GM18868 (cell line): ENCODE measurements at regions not wholly inside any gene's neighbourhood (a gene's known extent, or its start where the extent isn't known, plus 50 kb on each side); places are given as distances from the start of the nearest gene placed in this dataset.

Experiments used
- ATAC-seq: cut with Tn5 transposase; IDR thresholded peaks from one replicate; pipeline ENCODE4 v1.9.1; 2021; ENCODE audit warnings: mild to moderate bottlenecking, moderate library complexity; ENCODE audit not compliant: unreplicated experiment

DNA sequence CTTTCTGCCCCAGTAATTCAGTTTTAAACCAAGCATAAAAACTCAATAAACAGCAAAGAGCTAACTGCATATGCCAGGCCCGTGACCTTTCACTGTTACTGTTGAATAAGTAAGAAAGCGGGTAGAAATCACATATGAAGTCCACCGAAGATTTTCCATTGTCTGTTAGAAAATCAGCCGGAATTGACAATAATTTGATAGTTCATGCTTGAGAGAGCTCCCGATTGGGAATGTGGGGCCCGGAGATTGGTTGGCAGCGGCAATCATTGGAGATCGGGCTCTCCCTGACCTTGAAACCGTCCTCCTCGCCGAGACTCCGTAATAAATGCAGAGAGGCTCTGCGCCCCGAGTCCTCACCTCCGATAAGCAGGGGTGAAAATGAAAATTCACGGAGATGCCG is 709.6 kb downstream of the BRD1 start:
- no peak for ATAC-seq

DNA sequence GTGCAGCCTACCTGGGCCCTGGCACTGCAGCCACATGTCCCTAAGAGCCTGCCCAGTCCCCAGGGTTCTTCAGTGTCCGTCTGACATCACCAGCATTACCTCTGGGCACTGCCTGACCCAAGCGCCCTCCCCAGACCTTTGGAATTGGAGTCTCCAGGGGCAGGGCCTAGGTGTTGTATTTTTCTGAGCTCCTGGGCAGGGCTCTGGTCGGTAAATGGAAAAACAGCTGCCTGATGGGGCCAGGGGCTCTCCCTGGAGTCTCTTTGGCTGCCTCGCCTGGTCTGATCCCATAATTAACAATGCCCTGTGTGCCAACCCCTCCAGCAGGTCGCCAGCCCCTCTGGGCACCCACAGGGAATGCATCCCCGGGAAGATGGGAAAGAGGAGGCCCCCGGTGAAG is 710.2 kb downstream of the BRD1 start:
- ATAC-seq = no peak

DNA sequence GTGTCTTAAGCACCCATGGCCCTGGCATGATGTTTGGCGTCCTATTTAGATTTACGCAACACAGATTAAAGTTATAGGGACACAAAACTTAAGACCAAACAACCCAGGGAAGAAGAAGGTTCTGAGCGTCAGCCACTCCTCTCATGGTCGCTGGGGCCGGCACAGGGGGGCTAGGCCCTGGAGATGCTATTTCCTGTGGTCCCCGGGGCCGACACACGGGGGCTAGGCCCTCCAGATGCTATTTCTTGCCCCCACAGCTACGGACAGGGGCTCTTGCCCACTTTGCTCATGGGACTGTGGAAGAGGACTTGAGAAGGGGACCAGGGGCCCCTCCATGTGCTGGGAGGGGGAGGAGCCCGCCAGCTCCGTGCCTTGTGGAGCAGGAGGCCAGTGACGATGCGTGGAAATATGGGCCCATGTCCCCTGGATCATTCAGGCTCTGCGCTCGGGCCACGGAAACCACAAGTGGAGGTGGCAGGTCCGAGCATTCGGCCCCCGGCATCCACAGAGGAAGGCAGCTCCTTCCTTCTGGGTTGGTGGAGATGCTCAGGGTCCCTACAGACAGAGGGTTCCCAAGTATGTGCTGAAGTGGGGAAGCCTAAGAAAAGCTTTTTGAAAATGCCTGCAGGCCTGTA is 711.1 kb downstream of the BRD1 start:
- no peak for ATAC-seq

DNA sequence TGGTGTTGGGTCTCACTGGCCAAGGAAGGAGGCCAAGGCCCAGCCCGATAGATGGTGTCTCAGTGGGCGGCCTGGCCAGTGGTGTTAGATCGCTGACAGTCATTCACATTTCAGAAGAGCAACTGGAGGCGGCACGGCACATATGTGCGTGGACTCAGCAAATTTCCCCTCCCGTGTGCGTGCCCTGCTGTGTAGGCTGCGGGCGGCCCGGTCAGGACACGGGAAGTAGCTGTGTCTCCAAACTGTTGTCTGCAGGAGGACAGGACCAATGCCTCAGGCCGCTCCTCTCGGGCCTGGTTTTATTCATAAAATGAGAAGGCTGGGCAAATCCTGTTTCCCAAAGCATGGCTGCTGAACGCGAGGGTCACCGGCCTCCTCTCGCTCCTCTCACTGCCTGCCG is 711.7 kb downstream of the BRD1 start:
- ATAC-seq = no peak

DNA sequence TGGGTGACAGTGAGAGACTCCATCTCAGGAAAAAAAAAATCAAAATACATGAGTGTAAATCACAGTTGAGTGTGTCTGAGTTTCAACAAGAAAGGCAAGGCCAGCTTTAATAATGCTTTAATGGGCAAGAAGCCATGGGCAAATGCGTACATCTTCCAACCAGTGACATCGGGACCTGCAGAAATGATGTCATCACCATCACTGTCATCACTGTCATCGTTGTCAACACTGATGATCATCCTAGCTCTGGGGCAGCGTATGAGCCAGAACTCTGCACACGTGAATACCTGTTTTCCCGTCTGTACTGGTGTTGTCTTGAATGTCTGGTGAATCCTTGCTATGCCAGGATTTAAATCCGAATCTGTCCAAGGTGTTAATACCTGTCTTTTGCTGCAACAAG is 712.5 kb downstream of the BRD1 start:
- no peak for ATAC-seq

DNA sequence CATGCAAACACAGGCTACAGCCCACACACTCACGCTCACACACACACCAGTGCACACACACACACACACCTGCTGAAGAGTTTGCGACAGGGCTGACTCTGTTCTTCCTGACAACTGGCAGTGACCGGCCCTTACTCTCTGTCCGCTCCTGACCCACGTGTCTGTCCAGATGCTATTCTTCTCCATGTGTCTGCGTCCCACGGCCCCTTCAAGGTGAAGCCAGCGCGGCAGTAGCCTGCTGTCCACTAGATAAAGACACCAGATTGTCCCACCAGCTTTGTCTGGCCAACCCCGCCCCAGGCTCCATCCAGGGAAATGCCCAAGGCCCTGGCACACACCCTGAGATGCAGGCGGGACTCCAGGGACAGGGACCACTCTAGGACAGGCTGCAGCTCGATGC is 713.9 kb downstream of the BRD1 start:
- ATAC-seq = no peak

DNA sequence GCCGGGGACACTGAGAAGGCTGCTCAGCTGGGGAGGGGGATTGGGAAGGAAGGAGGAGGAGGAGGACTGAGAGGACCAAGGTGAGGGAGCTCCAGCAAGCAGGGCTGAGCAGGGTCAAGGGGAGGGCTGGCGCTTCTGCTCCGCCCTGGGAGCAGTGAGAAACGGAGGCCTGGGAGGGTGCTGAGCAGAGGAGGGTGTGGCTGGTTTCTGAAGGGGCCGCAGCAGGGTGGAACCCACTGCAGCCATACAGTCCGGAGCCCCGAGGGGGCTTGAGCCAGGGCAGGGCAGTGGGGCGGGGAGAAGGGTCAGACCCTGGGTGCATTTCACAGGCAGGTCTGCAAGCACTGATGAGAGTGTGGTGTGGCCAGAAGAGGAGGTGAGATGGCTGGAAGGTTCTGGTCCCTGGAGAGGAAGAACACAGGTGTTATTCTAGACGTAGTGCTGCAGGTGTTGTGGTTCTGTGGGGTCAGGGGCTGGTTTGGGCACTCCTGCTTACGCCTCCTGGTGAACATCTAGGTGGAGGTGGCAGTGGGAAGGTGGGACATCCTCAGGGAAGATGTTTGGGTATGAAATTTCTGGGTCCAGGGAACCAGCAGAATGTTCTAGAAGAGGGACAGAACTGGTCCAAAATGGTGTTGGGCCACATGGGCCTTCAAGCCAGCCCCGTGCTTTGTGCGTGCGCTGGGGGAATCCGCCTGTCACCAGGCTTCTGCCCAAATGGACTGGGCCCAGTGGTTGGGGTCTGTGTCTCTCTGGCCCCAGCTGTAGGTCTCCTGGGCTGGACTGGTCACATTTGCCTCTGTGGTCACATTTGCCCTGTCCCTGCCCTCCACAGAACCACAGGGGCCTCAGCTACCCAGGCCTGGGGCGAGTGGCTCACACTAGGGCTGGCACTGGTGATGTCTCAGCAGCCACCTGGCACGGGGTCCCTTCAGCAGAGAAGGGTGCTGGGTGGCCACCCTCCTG is 714.7 kb downstream of the BRD1 start:
- ATAC-seq = no peak

DNA sequence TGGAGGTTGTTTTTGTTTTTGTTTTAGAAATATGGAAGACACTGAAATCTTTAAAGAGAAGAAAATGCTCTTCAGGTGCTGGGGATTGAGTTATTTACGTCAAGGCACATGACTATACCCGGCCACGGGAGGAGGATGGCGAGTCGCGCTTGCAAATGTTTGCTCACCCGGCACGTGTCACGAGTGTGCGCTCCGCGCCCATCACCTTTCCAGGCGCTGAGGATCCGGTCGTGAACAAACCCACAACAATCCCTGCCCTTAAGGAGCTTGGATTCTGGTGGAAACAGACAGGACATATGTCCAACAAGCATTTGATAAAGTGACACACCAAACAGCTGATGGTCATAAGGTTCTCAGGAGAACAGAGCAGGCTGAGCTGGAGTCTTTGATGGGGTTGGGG is 715.5 kb downstream of the BRD1 start:
- no peak for ATAC-seq

DNA sequence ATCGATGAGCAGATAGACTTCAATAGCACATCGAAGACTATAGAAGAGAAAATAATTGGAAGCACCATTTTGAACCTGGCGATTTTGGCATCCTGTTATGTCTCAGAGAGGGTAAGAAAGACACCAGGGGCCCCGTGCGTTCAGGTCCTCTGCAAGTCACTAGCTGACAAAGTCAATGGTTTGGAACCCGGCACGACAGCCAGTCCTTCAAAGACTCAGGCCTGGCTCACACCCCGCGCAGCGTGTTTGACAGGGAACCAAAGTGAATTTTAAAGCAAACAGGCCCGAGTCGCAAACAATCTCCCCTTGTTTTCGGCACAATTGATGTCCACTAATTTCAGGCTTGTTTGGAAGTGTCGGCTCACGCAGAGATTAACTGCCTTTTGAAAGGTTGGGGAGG is 716.6 kb downstream of the BRD1 start:
- no peak for ATAC-seq

DNA sequence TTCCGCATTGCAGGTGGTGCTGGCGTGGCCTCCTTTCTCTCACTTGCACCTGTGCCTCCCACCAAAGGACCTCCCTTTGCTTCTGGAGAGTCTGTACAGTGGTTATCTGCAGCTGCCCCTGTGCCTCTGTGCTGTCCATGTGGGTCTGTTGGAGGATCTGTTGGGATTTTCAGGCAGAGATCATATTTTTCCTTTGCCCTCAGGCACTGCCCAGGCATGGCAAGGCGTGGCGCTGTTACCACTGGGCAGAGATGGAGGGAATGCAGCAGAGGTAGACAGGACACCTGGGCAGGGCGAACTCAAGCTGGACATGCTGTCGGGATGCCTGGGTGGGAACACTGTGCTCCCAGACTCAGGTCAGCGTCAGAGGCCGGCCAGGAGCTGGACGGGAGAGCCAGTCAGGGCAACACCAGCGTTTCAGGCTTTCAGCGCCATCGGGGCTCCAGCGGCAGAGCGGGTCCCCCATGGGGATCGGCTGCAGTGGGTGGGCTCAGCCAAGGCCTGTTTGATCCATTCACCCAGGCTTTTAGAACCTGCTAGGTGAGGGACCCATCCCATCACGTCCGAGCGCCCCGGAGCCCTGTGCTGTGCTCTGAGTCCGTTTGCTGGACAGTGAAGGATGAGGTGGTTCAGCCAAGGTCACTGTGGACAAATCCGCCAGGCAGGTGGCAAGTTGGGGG is 718.9 kb downstream of the BRD1 start:
- ATAC-seq = no peak

DNA sequence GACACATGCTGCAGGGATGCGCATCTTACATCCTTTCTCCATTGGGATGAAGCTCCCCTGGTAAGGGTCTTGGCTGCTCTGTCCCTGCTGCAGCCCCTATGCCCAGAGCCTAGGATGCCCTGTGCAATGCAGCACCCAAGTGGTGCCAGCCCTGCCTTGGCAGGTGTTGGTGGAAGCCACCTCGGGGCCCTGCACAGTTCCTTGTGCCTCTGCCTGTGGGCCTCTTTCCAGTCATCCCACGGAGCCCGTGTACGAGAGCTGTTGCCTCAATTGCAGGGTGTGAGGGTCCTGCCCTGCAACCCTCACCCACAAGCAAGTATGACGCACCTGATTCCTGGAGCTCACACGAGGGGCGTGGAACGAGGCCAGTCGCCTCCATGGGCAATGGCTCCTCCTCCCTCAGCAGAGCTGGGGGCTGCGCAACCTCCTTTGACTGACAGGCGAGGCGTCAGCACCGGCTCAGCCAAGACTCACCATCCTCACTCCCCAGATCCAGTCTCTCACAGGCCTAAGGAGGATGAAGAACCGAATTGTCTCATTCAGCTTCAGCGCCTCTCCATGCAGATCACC is 719.6 kb downstream of the BRD1 start:
- ATAC-seq = no peak

DNA sequence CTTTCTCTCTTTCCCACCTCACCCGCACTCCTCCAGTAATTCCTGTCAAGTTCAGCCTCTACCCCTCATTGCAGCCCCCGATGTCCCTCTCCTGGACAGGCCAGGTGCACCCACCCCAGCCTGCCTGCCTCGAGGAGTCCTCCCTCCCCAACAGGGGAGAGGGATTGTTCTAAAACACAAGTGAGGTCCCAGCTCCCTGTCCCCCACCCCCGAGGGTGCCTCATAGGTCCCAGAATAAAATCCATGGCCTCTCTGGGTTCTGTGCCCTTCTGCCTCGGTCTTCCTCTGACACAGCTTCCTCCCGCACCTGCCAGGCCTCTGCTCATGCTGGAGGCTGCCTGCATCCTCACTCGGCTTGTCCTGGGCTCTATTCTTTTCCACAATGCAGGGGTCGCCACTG is 720.1 kb downstream of the BRD1 start:
- no peak for ATAC-seq

DNA sequence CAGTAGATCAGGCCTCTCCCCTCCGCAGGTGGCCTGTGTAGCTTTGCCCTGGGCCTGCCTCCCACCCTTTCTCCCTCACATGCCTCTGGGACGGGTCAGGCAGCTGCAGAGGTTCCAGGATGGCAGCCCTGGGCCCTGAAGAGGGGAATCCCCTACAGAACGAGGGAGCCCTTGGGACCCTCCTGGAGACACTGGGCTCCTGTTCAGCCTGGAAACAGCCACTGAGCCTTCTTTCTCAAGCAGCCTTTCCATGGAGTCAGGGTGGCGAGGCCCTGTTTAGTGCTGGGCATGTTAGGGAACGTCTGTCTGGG is 720.9 kb downstream of the BRD1 start:
- ATAC-seq = no peak

DNA sequence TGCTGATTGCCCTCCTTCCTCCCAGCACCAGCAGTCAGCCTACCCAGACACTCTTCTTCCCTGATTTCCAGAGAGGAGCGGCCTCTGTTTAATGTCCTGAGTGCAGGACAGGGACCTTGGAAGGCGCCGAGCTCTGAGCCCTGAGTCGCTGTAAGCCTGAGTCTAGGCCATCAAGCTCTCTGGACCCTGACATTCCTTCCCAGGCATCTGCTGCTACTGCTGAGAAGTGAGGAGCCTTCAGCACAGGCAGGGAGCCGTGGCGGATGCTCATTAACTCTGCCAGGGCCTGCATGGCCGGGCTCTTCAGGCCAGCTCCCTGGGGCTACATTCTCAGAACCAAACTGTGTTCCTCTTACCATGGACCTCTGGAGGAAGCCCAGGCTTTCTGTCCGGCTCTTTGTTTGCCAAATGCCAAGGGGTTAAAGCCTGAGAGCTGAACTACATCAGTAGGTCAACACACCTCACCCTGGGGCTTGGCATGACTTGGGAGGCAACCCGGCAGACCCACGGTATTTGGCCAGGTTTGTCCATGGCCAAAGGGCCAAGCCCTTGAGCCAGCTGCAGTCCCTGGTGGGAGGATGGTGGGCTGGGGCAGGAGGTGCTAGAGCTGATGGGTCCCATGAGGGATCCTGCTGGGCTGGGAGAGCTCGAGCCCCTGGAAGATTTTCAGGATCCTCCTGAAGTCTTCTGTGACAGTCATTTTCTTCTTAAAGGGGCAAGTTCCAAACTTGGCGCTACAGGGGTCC is 721.4 kb downstream of the BRD1 start:
- ATAC-seq = no peak

DNA sequence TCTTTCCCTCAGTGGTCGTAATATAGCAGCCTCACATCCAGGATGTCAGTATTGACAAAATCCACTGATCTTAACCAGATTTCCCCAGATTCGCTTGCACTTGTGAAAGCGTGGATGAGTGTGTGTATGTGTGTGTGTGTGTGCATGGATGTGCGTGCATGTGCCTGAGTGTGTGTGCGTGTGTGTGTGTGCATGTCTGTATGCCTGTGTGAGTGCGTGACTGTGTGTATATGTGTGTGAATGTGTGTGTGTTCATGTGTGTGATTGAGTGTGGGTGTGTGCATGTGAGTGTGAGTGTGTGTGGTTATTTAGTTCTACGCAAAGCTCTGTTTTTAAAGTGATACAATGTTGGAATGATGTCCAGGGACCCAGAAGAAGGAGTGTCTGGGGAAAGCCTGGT is 723.2 kb downstream of the BRD1 start:
- no peak for ATAC-seq

DNA sequence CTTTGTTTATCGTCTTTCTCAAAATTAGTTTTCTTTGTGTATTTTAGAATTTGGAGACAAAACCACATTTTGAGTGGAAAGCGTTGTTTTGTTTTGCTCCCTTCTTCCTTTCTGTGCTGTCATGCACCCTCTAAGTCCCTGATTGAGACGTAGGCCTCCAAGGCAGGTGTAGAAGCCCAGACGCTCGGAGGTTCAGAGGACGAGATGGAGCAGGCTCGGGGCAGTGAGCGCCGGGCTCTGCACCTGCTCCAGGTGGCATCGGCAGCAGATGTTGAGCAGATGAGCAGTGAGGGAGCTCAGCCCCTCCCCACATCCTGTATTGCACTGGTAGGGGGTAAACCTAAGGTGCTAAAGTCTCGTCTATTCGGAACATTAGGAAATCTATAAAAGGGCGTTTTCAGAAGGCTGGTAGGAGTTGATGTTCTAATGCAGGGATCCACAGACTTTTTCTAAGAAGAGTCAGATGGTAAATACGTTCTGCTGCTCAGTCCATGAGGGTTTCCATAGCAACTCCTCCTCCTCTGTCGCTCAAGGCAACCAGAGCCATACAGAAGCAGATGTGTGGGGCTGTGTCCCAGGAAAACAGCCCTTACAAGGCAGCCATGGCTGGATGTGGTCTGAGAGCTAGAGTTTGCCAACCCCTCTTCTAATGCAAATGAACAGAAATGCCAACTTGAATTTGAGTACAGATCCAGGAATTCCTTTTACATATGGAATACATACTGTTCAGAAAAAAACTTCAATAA is 724.2 kb downstream of the BRD1 start:
- no peak for ATAC-seq

DNA sequence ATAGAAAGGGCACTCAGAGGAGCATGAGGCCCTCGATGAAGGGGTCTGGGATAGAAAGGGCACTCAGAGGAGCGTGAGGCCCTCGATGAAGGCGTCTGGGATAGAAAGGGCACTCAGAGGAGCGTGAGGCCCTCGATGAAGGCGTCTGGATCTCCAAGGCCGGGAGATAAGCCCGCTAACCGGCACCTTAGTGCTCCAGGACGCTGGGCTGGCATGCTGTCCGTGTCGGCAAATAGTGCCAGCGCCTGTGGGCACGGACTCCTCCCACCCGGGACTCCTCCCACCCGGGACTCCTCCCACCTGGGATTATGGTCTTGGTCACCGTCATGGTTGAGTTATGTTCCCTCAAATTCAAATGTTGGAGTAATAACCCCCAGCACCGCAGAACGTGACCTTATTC is 725.3 kb downstream of the BRD1 start:
- no peak for ATAC-seq

DNA sequence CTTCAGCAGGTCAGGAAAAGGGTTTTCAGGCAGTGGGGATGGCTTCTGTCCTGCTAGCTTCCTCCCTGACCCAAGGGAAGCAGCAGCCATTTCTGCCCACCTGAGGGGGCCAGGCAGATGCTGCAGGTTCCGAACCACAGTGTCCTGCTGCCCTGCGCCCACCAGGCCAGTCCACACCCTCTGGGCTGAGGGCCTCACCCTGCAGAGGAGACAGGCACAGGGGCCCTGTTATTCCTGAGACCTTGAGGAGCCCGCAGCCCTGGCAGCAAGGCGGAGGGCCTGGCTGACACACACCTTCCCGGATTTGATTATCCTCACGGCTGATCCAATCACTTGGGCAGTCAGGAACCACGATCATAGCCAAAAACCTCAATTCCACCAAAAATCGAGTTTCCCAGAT is 725.8 kb downstream of the BRD1 start:
- no peak for ATAC-seq

DNA sequence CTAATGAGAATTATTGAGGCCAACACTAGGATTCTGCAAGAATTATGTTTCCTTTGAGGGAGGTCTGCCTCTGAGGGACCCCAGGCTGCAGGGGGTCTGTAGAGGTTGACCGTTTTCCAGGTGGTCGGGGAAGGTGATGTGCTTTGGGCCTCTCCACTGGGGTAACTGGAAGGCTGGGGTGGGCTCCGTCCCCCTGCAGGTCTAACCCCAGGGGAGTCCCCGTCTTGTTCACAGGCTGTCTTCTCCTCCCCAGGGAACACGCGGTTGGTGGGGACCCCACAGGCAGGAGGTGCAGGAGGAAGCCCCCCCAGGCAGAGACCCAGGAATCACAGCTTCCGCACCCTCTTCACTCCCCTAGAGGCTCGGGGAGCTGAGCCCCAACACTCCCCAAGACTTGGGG is 726.4 kb downstream of the BRD1 start:
- ATAC-seq = no peak

DNA sequence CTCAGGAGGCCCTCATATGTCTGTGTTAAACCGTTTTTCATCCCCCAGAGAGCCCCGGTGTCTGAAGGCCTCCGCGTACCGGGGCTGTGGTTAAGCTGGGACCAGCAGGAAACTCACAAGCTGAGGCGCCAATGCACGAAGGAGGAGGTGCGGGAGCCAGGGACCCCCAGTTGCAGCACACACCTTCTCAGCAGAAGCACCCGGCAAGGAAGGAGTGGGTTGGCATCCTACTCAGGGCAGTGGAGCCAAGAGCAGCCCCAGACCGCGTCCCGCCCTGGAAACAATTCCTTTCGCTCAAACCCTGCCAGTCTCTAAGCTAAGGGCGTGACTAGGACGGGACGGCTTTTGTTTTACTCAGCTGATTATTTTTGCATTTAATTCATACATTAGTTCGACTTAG is 726.9 kb downstream of the BRD1 start:
- no peak for ATAC-seq
